KG1 (cell line): ENCODE measurements at regions not wholly inside any gene's neighbourhood (a gene's known extent, or its start where the extent isn't known, plus 50 kb on each side); places are given as distances from the start of the nearest gene placed in this dataset.

ENCODE experiments used
- DNase-seq: peaks from one replicate; lab custom pipeline; 2025; lab: John Stamatoyannopoulos, UW

DNA sequence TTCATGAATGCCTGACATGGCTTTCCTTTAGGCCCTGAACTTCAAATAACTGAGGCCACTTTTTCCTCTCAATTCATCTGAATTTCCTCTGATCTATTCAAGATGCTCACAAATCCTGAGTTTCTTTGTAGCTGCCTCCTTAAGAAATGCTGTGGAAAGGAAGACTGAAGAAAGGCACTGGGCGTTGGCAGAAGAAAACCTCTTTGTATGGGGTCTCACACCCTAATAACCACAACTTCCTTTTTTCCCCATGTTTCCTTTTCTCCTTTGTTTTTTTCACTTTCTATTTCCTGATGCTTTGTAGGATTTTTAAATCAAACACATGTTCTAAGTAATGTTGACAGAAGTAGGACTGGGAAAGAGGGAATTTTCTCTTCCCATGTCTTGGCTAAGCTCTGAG is 447.4 kb downstream of the CMPK2 start:
- DNase-seq, result no peak

DNA sequence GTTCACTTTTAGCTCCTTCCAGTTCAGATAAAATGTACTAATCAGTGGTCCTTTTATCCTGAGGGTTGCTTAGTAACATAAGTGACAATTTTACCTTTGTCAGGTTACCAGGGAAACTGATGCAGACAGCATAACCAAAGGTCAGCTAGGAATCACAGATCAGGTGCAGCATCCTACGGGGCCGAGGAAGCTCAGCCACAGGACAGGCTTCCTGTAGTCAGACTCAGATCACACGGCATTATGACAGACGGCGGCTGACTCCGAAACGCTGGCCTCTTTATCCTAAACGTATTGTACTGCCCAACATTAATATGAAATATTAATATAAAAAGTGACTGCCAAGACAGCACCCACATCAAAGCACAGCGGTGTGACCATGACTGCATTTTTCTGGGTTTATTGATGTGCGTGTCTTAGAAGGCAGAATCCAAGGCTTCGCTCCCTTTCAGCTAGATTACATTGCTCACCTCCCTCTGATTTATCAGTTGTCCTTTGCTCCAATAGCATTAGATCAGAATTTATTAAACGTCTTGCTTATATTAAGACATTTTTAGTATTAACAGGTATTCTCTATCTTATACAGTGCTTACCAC is 444.5 kb downstream of the CMPK2 start:
- DNase-seq, result no peak

DNA sequence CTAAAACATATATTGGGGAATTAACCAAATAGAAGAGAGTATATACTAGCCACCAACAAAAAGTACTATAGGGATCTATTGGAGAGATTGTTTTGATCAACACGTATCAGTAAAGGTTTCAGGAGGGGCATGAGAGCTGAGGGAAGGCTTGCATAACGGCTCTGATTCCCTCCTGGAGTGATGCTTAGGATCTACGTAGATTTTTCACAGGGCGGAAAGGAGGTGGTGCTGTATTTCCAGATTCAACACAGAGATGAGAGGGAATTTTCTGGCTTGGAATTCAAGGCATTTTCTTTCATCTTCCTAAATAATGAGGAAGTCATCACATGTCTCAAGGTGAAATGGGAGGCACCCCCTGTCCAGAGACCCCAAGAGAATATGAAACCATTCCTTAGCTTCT is 443.8 kb downstream of the CMPK2 start:
- no peak for DNase-seq

DNA sequence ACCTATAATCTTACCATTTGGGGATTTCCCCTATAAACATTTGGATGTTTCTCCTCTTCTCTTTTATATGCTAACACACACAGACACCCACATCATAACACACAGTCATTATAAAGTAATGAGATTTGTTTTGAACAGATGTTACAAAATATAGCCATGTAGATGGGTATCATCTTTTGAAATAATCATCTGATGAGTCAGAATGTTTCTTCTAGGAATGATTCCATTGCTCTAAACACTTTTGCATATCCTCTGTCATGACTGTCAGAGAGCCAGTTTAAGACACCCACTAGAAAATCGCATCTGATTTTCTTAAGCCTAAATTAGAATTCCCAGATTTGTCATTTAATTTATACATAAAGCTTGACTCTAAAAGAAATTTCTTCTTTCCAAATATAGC is 442.6 kb downstream of the CMPK2 start:
- DNase-seq, result no peak

DNA sequence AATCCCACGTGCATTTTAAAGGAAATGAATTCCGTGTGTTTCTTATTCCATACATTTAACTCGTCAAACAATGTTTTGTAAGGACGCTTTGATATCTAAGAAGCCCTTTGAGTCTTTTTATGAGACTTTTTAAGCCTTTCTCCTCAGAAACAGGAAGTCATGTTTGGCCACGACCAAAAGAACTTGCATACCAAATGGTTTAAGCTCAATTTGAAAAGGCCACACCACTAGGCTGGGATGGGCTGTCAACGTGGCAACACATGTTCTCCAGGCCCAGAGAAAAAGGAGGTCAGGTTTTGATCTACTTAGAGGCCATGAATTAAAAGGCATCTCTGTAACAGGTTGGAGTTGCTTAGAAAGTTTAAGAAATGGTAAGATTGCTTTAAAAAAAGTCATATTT is 441.8 kb downstream of the CMPK2 start:
- DNase-seq, result no peak

DNA sequence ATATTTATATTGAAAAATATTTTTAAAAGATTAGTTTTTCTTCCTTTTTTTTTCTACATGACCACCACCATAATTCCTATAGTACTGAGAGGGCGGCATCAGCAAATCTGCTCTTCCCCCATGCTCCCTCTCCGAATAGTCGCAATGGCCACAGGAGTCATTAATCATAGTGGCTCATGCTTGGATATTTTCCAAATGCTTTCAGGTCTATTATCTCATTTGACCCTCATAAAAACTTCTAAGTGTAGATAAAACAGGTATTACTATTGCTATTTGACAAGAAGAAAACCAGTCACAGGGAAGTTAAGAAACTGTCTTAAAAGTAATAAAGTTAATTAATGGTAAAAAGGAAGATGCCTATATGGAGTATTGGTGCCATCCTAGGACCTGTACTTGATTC is 440.7 kb downstream of the CMPK2 start:
- DNase-seq, result no peak

DNA sequence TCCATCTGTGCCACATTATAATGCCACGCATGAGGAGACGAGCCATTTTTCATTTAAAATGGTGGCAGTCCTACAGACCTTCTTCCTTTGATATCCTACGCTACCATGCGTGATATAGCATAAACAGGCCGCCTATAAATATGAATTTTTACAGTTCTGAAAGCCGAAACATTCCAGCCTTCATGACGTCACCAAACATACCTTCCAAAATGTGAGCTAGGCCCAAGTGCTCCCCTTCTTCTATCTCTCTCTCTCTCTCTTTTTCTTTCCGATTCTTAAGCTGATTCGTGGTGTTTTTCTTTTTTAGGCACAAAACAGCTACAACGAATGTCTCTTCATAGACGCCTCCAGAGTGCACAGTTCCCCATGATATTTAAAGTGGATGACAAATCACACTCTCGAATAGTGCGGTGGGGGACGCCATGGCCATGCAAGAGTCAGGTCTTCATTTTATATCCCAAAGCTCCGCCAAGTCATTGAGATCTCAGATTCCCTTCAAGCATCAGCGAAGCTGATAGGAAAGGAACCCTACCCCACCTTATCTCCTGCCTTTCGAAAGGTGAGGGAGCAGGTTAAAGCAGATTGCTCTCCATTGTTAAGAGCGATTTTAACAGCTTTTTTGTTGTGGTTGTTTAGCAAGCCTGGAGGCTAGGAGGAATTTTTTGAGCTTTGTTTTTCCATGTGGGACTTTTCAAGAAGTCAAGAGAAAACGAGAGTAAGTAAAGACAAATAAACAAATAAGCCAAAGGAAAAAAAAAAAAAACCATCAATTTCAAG is 436.3 kb downstream of the CMPK2 start:
- no peak for DNase-seq

DNA sequence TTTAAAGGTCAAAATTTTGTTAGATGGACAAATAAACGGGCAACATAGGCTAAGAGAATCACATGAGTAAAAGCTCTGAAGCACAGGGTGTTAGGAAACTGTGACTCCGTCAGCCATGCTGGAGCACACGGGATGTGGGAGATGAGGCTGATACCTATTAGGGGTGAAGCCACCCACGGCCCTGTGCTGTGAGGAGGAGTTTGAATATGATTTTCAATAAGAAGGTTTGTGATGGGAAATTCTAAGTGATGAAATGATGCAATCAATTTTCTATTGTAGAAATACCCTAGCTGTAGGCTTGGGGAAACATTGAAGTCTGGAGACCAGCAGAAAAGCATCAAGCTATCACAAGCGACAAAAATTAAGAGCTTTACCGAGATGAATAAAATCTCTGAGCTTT is 431.3 kb downstream of the CMPK2 start:
- no peak for DNase-seq

DNA sequence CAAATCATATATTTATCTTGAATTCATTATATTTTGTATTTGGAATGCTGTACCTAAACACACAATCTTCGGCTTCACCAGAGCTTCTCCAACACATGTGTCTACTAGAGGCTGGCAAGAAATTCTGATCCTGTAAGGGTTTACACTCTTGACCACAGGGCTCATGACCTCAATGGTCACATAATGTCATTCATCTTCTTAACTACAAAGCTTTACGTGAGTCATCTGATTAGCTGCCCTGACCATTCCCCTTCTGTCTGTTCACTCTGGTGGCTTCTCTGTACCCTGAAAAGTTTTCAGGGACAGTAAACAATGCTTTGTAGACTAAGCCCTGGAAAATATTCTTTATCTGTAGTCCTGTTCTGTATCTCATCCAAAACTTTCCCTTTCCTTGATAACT is 423.9 kb downstream of the CMPK2 start:
- no peak for DNase-seq

DNA sequence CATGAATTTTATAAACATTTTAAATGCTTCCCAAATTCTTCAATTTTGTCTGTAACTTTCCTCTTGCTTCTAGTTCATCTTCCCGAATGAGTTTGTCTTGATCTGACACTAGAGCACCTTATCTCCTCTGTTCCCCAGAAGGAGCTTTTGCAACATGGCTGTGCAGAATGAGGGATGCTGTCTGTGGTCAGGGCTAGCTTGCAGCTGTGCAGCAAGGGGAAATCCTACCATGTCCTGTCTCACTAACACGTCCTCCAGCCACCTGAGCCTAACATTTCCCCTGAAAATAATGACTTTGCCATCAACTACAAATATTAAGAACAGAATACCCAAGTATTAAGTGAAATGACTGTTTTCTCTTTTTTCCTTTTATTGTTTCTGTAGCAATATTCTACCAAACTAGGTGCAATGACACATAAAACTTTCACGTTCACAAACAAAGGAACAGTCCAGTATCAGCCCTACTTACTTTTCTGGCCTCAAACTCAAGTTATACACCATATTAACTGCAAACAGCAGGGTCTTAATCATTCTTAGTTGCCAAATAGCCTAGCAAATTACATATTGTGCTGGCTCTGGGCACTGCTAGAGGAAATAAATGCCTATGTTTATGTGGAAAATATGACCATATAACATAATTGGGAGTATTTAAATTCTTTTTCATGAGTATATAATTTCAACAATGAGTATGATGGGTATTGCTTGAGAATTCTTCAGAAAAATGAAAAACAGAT is 423.3 kb downstream of the CMPK2 start:
- DNase-seq, result no peak

DNA sequence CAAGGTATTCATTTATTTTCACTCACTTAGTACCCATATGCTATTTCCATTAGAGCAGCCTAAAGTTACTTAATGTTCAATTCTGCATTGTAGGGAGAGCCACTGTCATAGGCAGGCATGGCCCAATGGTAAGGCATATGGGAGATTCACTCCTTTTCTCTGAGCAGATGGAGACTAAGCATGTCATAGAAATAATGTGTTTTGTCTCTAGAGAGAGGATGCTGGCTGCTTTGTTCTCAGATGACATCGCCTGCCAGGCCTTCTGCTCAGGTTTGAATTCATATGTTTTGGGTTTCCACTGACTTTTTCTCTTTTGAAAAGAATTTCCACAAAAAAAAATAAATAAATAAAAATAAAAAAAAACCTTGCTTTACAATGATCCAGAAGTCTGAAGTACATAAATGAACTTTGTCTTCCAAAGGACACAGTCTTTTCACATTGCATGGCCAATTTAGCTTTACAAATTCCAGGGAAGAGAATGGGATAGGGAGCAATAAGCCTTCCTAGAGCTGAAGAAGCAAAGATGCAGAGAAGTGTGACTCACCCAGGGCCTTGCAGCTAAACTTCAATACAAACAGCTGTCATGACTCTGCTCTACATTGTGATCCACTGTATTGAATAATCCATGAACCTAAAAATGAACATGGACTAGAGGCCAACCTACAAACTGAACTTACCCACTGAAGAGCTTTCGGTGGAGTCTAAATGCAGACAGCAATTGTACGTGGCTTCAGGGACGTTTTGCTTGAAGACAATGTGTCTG is 422.5 kb downstream of the CMPK2 start:
- DNase-seq, result no peak

DNA sequence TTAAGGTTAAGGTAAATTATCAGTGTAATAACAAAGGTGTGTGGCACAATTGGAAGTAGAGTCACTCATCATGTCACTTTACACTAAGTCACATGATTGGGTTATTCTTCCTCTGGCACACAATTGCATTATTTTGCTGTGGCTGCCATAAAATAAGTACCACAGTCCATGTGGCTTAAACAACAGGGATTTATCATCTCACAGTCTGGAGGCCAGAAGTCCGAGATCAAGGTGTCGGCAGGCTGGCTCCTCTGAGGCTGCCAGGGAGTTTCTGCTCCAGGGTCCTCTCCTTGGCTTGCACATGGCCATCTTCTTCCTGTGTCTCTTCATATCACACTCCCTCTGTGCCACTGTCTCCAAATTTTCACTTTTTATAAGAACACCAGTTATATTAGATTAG is 421.2 kb downstream of the CMPK2 start:
- DNase-seq, result no peak

DNA sequence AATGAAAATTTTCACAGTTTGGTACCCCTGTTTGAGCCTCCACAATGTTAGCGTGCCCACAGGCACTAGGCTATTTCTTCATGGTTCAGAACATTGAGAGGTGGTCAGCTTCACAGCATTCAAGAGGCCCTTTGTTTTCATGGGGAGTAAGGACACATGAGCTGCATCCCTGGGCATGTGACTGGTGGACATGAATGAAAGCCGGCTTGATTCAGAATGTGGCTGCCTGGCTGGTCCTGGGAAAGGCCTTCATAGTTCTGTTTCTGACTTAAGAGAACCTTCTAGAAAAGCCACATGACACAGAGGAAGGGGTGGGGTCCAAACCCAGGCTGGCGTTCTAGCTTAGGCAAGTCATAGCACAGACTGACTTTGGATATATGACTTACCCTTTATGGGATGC is 420.6 kb downstream of the CMPK2 start:
- no peak for DNase-seq

DNA sequence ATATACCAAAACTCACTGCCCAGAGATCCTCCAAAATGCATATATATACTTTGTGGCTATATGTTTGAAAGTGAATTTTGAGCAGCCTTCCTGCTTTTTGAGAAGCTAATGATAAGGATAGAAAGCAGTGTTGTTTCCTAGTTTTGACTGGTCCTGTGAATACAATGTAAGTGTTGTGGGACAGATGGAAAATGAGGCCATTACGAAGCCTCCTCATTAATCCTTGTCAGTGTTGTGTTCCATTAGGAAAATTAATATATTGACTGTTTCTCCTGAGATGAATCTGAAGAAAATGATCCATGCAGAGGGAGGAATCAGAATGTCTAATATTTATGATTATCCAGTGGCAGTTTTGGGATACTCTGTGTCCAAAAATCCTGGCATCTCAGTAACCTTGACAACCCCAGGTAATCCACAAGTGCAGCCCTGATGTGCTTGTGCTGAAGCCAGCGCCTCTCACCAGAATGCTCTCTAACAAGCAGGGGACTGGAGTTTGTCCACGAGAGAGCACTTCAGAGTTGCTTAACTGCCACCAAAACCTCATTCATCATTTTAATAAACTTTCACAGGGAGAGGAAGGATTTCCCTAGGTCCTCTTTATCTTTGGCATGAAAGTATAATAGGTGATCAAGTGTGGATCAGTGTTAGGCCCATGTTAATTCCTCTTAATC is 418.6 kb downstream of the CMPK2 start:
- no peak for DNase-seq

DNA sequence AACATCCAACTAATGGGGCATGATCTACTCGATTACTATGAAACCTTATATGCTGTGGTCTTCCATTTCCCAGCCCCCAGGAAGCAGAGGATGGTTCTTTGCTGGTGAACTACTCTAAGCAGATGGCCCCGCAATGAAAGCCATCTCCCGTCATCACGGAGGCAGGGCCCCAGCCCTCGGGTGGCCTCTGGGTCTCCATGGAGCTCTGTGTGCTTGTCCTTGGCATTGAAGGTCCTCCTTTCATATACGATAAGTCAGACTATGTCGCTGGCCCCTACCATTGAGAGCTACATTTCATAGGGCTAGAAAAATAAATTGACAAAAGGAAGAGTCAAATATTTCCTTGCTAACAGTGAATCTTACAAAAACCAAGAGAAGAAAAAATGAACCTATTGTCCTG is 416.8 kb downstream of the CMPK2 start:
- no peak for DNase-seq

DNA sequence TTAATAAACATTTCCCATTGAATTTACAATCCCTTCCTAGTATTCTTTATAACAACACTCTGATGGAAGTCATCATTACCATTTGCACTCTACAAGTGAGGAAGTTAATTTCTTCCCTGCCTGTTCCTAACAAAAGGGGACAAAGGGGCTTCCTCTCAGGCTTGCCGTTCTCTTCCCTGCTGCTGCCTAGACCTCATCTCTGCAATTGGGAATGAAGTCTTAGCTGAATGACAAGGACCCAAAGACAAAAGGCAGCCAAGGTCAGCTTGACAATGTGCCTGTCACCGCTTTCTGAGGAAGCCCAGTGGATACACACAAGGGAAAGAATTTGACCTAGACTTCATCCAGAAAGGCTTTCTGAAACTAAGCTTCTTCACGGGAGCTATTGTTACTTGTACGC is 416.4 kb downstream of the CMPK2 start:
- DNase-seq, result no peak

DNA sequence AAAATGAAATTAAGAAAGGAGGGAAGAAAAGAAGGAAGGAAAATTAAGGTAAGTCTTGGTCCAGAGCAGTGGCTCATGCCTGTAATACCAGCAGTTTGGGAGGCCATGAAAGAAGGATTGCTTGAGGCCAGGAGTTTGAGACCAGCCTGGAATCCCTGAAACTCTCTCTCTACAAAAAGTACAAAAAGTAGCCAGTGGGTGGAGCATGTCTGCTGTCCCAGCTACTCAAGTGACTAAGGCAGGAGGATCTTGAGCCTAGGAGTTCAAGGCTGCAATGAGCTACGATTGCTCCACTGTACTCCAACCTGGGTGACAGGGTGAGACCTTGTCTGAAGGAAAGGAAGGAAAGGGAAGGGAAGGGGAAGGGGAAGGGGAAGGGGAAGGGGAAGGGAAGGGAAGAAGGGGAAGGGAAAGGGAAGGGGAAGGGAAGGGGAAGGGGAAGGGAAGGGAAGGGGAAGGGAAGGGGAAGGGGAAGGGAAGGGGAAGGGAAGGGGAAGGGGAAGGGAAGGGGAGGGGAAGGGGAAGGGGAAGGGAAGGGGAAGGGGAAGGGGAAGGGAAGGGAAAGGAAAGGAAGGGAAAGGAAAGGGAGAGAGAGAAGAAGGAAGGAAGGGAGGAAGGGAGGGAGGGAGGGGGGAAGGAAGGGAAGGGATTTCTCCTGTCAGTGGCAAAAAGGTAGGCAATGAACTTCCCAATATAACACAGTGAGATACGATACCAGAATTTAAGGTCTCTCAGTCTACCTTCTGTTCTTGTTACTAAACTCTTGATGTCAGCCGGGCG is 412.8 kb downstream of the CMPK2 start:
- DNase-seq, result no peak

DNA sequence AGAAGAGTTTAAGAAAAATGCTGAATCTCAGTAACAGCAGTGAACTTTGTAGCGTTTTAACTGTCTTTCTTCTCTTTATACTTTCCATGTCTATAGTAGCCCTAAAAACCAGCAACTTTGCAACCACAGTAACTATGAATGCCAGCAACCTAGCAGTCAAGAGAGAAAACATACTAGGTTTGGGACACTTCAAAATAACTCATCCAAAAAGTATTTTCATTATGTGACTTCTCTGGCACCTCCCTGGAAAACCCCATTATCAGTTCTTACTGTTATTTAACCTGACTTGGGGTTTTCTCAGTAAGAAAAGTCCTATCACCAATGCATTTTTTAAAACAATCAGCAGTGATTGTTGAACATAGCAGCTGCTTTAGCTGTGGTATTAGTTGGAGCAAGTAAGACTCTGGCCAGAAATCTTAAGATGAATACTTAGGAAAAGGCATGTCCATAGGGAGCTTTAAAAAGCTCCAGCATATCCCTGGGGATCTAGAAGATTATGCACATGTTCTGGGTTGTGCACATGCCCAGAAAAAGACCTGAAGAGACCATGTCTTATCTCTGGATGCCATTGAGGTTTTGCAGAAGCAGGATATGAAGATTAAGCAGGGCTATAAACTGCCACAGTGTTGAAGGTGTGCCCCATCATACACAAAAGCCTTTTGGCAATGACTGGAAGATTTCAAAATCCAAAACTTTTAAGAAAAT is 411.3 kb downstream of the CMPK2 start:
- DNase-seq, result no peak

DNA sequence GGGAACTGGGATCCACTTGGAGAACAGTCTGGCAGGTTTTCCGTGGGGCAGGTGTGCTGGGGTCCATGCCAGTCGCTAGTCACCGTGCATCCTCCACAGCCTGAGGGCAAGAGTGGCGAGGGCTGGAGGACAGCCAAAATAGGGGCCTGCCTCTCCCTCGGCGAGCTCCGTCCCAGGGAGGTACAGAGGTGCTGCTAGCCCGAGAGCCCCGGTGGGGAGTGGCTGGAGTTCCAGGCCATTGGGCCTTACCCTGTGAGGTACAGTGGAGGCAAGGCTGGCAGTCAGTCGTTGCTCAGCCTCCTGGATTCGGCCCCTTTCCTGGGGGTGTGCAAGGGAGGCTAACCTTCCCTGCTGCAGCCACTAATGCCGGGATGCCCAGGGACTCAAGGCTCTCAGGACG is 406.6 kb downstream of the CMPK2 start:
- DNase-seq, result no peak

DNA sequence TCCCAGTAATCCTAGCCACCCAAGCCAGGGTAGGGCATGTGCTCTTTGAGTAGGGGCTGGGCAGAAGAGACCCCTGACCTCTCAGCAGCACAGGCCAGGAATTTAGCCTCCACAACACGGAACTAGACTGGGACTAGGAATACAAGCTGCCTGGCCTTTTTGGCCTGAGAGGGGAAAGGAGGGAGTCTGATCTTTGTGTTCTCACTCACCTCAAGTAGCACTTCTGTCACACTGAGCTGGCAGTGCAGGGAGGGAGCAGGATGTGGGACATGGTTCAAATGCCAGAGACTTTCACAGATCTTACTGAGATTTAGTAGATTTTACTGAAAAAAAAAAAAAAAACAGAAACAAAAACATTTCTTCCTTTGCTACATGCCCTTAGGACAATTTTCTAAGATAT is 395.2 kb downstream of the CMPK2 start:
- no peak for DNase-seq

DNA sequence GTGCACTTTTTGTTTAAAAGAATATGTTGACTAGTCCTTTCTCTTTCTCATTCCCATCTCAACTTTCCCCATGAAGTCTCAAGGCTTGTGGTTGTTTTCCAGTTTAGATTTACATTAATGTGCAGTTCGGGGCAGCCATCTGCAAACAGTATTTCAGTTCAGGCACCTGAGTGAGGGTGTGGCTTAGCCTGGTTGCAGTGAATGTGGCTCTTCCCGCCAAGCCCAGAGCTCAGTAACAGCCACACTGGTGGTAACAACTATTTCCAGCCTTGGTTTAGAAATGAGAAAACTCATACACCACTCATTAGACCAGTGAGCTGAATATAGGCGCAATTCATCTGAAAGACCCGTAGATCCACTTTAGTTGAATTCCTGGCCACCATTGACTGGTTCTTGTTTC is 394.3 kb downstream of the CMPK2 start:
- DNase-seq, result no peak
